HG02610 (cell line): ENCODE measurements at regions not wholly inside any gene's neighbourhood (a gene's known extent, or its start where the extent isn't known, plus 50 kb on each side); places are given as distances from the start of the nearest gene placed in this dataset.

Source experiments
- ATAC-seq: cut with Tn5 transposase; IDR thresholded peaks from one replicate; pipeline ENCODE4 v1.9.1; 2021; ENCODE audit warnings: mild to moderate bottlenecking, moderate library complexity; ENCODE audit not compliant: unreplicated experiment

GRCh38 chr18:5601188-5601624 is 57.4 kb upstream of the EPB41L3 start:
- ATAC-seq: no peak

GRCh38 chr18:5600378-5601071 is 56.7 kb upstream of the EPB41L3 start:
- no peak for ATAC-seq

DNA sequence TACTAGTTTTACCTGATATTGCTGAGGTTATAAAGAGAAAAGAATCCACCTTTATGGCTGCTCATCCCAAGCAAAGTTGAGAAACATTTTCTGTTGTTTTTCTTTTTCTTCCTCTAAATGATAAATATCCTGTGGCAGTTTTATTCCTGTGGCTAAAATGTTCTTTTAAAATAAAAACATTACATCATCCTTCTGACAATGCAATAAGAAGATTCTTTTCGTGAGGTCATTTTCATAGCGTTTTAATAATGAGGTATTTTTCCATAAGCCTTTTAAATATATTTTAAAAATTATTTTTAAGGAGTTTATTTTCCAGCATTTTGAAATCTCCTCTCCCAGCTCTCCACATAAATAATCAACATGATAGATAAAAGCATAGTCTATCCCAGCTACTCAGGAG is 52.8 kb upstream of the EPB41L3 start:
- ATAC-seq: no peak
